H1 (cell line): ENCODE measurements at regions not wholly inside any gene's neighbourhood (a gene's known extent, or its start where the extent isn't known, plus 50 kb on each side); places are given as distances from the start of the nearest gene placed in this dataset.

Experiments used
- CTCF ChIA-PET: fragments of 300-600 bp; sonication (Branson Sonifier 250); formaldehyde crosslinking; loops from one replicate; lab custom pipeline; 2021; ENCODE audit not compliant: partially characterized antibody; lab: Charles Lee
- POLR2A ChIA-PET: fragments of 300-600 bp; sonication (Branson Sonifier 250); formaldehyde crosslinking; loops from one replicate; lab custom pipeline; 2021; ENCODE audit warnings: inconsistent platforms; ENCODE audit not compliant: partially characterized antibody; lab: Charles Lee
- DNase-seq, 2 experiments: peaks; one replicate each; pipeline versions ENCODE4 v3.0.0 to v3.0.0-alpha.2; 2010 to 2022; ENCODE audit warnings: low spot score in 2 of 2, low read depth in 1 of 2, mixed read lengths in 1 of 2
- FAIRE-seq: peaks from 2 replicates; lab custom pipeline; 2011; peaks lifted over from hg19 to GRCh38; lab: Jason Lieb, UNC
- H2AFZ ChIP-seq: 2 replicates; pipeline ENCODE4 v1.8.1; 2012; ENCODE audit warnings: low read length, inconsistent platforms
- H2AK5ac ChIP-seq: 2 replicates; pipeline ENCODE4 v1.6.1; 2013; ENCODE audit warnings: low read depth, low read length
- H2BK120ac ChIP-seq: replicated peaks from 2 replicates; pipeline ENCODE3; 2013; ENCODE audit warnings: low read depth, low read length, inconsistent platforms
- H2BK12ac ChIP-seq: 2 replicates; pipeline ENCODE4 v1.6.1; 2013; ENCODE audit warnings: low read depth, low read length
- H2BK15ac ChIP-seq: 2 replicates; pipeline ENCODE4 v1.6.1; 2013; ENCODE audit warnings: low read length
- H2BK20ac ChIP-seq: 2 replicates; pipeline ENCODE4 v1.6.1; 2013; ENCODE audit warnings: low read length
- H2BK5ac ChIP-seq: 2 replicates; pipeline ENCODE4 v1.6.1; 2013; ENCODE audit warnings: low read depth, low read length
- H3K14ac ChIP-seq: 2 replicates; pipeline ENCODE4 v1.6.1; 2013; ENCODE audit warnings: inconsistent platforms; ENCODE audit not compliant: insufficient read length
- H3K18ac ChIP-seq: 2 replicates; pipeline ENCODE4 v1.6.1; 2013; ENCODE audit warnings: low read length; ENCODE audit errors: extremely low read depth
- H3K23ac ChIP-seq: 2 replicates; pipeline ENCODE4 v1.6.1; 2013; ENCODE audit warnings: inconsistent platforms; ENCODE audit not compliant: insufficient read length
- H3K23me2 ChIP-seq: 2 replicates; pipeline ENCODE4 v1.6.1; 2013; ENCODE audit warnings: low read depth, low read length
- H3K27ac ChIP-seq: 2 replicates; pipeline ENCODE4 v1.6.1; 2011; ENCODE audit warnings: low read depth, low read length, inconsistent platforms
- H3K27me3 ChIP-seq, 4 experiments: replicated peaks in 1 of 4; 1 replicate in 1 of 4; 2 replicates in 3 of 4; pipeline versions ENCODE4 v1.6.1 to v1.8.1; 2011 to 2013; ENCODE audit warnings: low read length in 3 of 4, mild to moderate bottlenecking in 3 of 4, inconsistent platforms in 2 of 4, mixed read lengths in 2 of 4, moderate library complexity in 1 of 4; ENCODE audit not compliant: control insufficient read depth in 3 of 4, insufficient read depth in 3 of 4; ENCODE audit errors: extremely low read depth in 1 of 4
- H3K36me3 ChIP-seq, 4 experiments: 2 replicates each; pipeline versions ENCODE4 v1.6.1 to v1.8.1; 2011 to 2013; ENCODE audit warnings: mild to moderate bottlenecking in 4 of 4, low read length in 3 of 4, moderate library complexity in 2 of 4, control low read depth in 1 of 4, inconsistent platforms in 1 of 4; ENCODE audit not compliant: insufficient read depth in 4 of 4, control insufficient read depth in 2 of 4
- H3K4ac ChIP-seq: replicated peaks from 2 replicates; pipeline ENCODE3; 2013; ENCODE audit warnings: low read length, low read depth, mixed read lengths, inconsistent platforms; ENCODE audit not compliant: insufficient read length
- H3K4me1 ChIP-seq, 4 experiments: replicated peaks in 1 of 4; 1 replicate in 1 of 4; 2 replicates in 3 of 4; pipeline versions ENCODE4 v1.6.1 to v1.8.1; 2011 to 2013; ENCODE audit warnings: low read length in 3 of 4, inconsistent platforms in 2 of 4, mixed read lengths in 1 of 4; ENCODE audit not compliant: insufficient read depth in 4 of 4, control insufficient read depth in 3 of 4
- H3K4me2 ChIP-seq, 2 experiments: 2 replicates each; pipeline versions ENCODE4 v1.6.1 to v1.8.1; 2011 to 2013; ENCODE audit warnings: low read depth in 2 of 2, low read length in 2 of 2, control low read depth in 1 of 2, inconsistent platforms in 1 of 2, mild to moderate bottlenecking in 1 of 2; ENCODE audit not compliant: insufficient read depth in 1 of 2
- H3K4me3 ChIP-seq, 4 experiments: fragments of 200-600, 300-600 bp in 1 of 4; sonication (generic), shearing (Covaris generic), sonication (Bioruptor Twin) in 1 of 4; 2 replicates each; pipeline versions ENCODE4 v1.5.1 to v1.8.1; 2011 to 2016; ENCODE audit warnings: low read length in 4 of 4, low read depth in 3 of 4, control low read depth in 2 of 4, inconsistent platforms in 2 of 4, mild to moderate bottlenecking in 2 of 4, mixed read lengths in 1 of 4, moderate library complexity in 1 of 4; ENCODE audit not compliant: insufficient read depth in 2 of 4; ENCODE audit errors: extremely low read depth in 1 of 4
- H3K56ac ChIP-seq: replicated peaks from 2 replicates; pipeline ENCODE3; 2013; ENCODE audit warnings: low read depth, mild to moderate bottlenecking, mixed read lengths, low read length, inconsistent platforms; ENCODE audit not compliant: insufficient read length
- H3K79me1 ChIP-seq: 2 replicates; pipeline ENCODE4 v1.6.1; 2013; ENCODE audit warnings: low read depth, low read length, control low read depth
- H3K79me2 ChIP-seq, 2 experiments: 2 replicates each; pipeline versions ENCODE4 v1.6.1 to v1.8.1; 2012 to 2013; ENCODE audit warnings: low read length in 2 of 2, mild to moderate bottlenecking in 2 of 2, inconsistent platforms in 1 of 2; ENCODE audit not compliant: insufficient read depth in 2 of 2, control insufficient read depth in 1 of 2
- H3K9ac ChIP-seq, 4 experiments: replicated peaks in 1 of 4; 1 replicate in 1 of 4; 2 replicates in 3 of 4; pipeline versions ENCODE4 v1.6.1 to v1.8.1; 2011 to 2013; ENCODE audit warnings: low read depth in 3 of 4, low read length in 3 of 4, control low read depth in 2 of 4, mild to moderate bottlenecking in 2 of 4, moderate library complexity in 2 of 4, inconsistent platforms in 1 of 4; ENCODE audit errors: extremely low read depth in 1 of 4
- H3K9me3 ChIP-seq, 2 experiments: 2 replicates each; pipeline versions ENCODE4 v1.6.1 to v1.8.1; 2012 to 2013; ENCODE audit warnings: mild to moderate bottlenecking in 2 of 2, moderate library complexity in 2 of 2, control low read depth in 1 of 2, inconsistent platforms in 1 of 2, low read depth in 1 of 2, low read length in 1 of 2, mixed read lengths in 1 of 2; ENCODE audit not compliant: insufficient read depth in 2 of 2
- H4K20me1 ChIP-seq, 2 experiments: replicated peaks in 1 of 2; 2 replicates each; pipeline versions ENCODE3 to v1.8.1; 2011 to 2013; ENCODE audit warnings: inconsistent platforms in 2 of 2, low read length in 2 of 2, mild to moderate bottlenecking in 1 of 2; ENCODE audit not compliant: insufficient read depth in 2 of 2, control insufficient read depth in 1 of 2
- H4K5ac ChIP-seq: 2 replicates; pipeline ENCODE4 v1.6.1; 2013; ENCODE audit warnings: low read length, low read depth, mixed read lengths, inconsistent platforms; ENCODE audit not compliant: insufficient read length
- H4K8ac ChIP-seq: 2 replicates; pipeline ENCODE4 v1.8.0; 2013; ENCODE audit warnings: mild to moderate bottlenecking, moderate library complexity, low read length, inconsistent platforms; ENCODE audit not compliant: insufficient read depth; ENCODE audit errors: extremely low read depth
- H4K91ac ChIP-seq: replicated peaks from 2 replicates; pipeline ENCODE3; 2013; ENCODE audit warnings: low read length, mixed read lengths, inconsistent platforms; ENCODE audit not compliant: insufficient read length
- CBX8 ChIP-seq: fragments of 300-800, 300-1000 bp; sonication (generic); IDR thresholded peaks from 2 replicates; pipeline ENCODE4 v1.7.1; 2016; ENCODE audit warnings: low read depth, low read length, borderline replicate concordance
- EP300 ChIP-seq, 2 experiments: IDR thresholded peaks; 1 replicate in 1 of 2; 2 replicates in 1 of 2; pipeline ENCODE4 v1.6.1; 2011 to 2012; ENCODE audit warnings: low read depth in 2 of 2, low read length in 2 of 2, mild to moderate bottlenecking in 2 of 2, borderline replicate concordance in 1 of 2, inconsistent platforms in 1 of 2, moderate library complexity in 1 of 2
- EZH2 ChIP-seq: fragments of 200-600 bp; sonication (generic); IDR thresholded peaks from 2 replicates; pipeline ENCODE4 v1.7.1; 2012; ENCODE audit warnings: low read depth, mild to moderate bottlenecking, moderate library complexity, low read length, inconsistent platforms; ENCODE audit not compliant: severe bottlenecking
- GABPA ChIP-seq: IDR thresholded peaks from 2 replicates; pipeline ENCODE4 v1.6.1; 2011; ENCODE audit warnings: mild to moderate bottlenecking, low read length, moderate library complexity, borderline replicate concordance; ENCODE audit not compliant: insufficient read depth
- HDAC6 ChIP-seq: IDR thresholded peaks from one replicate; pipeline ENCODE4 v1.7.1; 2012; ENCODE audit warnings: low read depth, mild to moderate bottlenecking, inconsistent platforms, low read length, moderate library complexity
- KDM1A ChIP-seq: fragments of 200-600, 300-600 bp; sonication (generic); IDR thresholded peaks from 2 replicates; pipeline ENCODE4 v1.7.1; 2016; ENCODE audit warnings: mild to moderate bottlenecking, low read length, borderline replicate concordance
- KDM4A ChIP-seq: IDR thresholded peaks from one replicate; pipeline ENCODE4 v1.7.1; 2012; ENCODE audit warnings: low read depth, mild to moderate bottlenecking, moderate library complexity, low read length, inconsistent platforms; ENCODE audit not compliant: severe bottlenecking
- POLR2A ChIP-seq, 2 experiments: IDR thresholded peaks; 1 replicate in 1 of 2; 2 replicates in 1 of 2; pipeline ENCODE4 v1.6.1; 2011; ENCODE audit warnings: low read depth in 2 of 2, low read length in 2 of 2, mild to moderate bottlenecking in 2 of 2; ENCODE audit errors: control extremely low read depth in 1 of 2
- POLR2AphosphoS5 ChIP-seq: IDR thresholded peaks from 2 replicates; pipeline ENCODE4 v1.6.1; 2011; ENCODE audit warnings: low read depth, low read length
- RAD21 ChIP-seq, 2 experiments: IDR thresholded peaks in 1 of 2; conservative IDR thresholded peaks in 1 of 2; 2 replicates each; pipeline ENCODE4 v1.6.1; 2011; ENCODE audit warnings: low read depth in 2 of 2, low read length in 2 of 2, improper control_type of control experiment in 1 of 2, inconsistent platforms in 1 of 2, mild to moderate bottlenecking in 1 of 2, moderate library complexity in 1 of 2
- RXRA ChIP-seq: IDR thresholded peaks from 2 replicates; pipeline ENCODE4 v1.6.1; 2011; ENCODE audit warnings: low read depth, mild to moderate bottlenecking, low read length, moderate library complexity; ENCODE audit not compliant: insufficient read depth
- SP4 ChIP-seq: IDR thresholded peaks from 2 replicates; pipeline ENCODE4 v1.6.1; 2012; ENCODE audit warnings: low read length, inconsistent platforms
- TAF1 ChIP-seq: IDR thresholded peaks from 2 replicates; pipeline ENCODE4 v1.6.1; 2011; ENCODE audit warnings: mild to moderate bottlenecking, low read depth, low read length
- TAF7 ChIP-seq: optimal IDR thresholded peaks from 2 replicates; pipeline ENCODE3; 2011; ENCODE audit warnings: low read depth, mild to moderate bottlenecking, inconsistent platforms, low read length, moderate library complexity, borderline replicate concordance
- ZNF274 ChIP-seq: IDR thresholded peaks from 2 replicates; pipeline ENCODE4 v1.7.0; 2012; ENCODE audit warnings: low read length, borderline replicate concordance; ENCODE audit errors: extremely low read depth
- WGBS, 2 experiments: shearing (Covaris generic) in 1 of 2; methylation state at CpG; one replicate each; pipeline versions ENCODE4 v1.1.6 to v1.1.7; 2013 to 2015; ENCODE audit warnings: low lambda C conversion rate in 2 of 2, mixed read lengths in 2 of 2, inconsistent platforms in 1 of 2, low coverage in 1 of 2, missing lambda C conversion rate in 1 of 2; ENCODE audit not compliant: insufficient replicate concordance in 2 of 2, insufficient coverage in 1 of 2, insufficient read length in 1 of 2; ENCODE audit errors: extremely low coverage in 1 of 2, missing lambda C conversion rate in 1 of 2; 5-methylcytosine and 5-hydroxymethylcytosine counted together

DNA sequence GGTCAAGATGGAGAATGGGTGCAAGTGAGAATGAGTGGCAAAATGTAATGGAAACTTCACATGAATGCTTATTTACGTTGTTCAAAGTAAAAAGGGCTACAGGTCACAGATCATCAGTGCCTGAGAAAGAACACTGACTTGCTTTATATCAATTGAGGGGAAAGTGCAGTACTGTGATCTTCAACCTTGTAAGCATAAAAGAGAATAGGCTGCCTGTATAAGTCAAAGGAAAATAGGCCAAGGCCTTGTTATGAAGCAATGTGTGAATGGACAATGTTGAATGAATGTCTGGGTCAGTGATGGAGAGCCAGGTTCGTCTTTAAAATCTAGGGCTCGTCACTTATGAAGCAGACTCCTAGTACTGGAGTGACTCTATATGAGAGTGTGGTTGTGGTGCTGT, 158.6 kb upstream of the NT5E start:
- H3K56ac ChIP-seq: no peak overlapping the region
- H2AFZ ChIP-seq: no peak overlapping the region
- H3K79me2 ChIP-seq: no peaks in the 10 kb centered on the region
- no peak overlapping the region for H3K4me2 ChIP-seq
- no peak for FAIRE-seq
- H3K14ac ChIP-seq: no peak overlapping the region
- H3K9me3 ChIP-seq: peaks cover 0 to 5% of the 10 kb centered on the region in 2 experiments; a peak in 1 of 4 replicates
- no peak overlapping the region for H3K23ac ChIP-seq
- no peak overlapping the region for H4K5ac ChIP-seq
- ChIA-PET POLR2A (no interaction called here), CTCF (no interaction called here)
- no peak overlapping the region for H3K4ac ChIP-seq
- DNase-seq: no peak
- no peak overlapping the region for H4K8ac ChIP-seq
- no peaks in the 10 kb centered on the region for H4K20me1 ChIP-seq
- no peaks in the 10 kb centered on the region for H3K23me2 ChIP-seq
- H2BK15ac ChIP-seq: no peak overlapping the region
- H3K4me3 ChIP-seq: no peak overlapping the region
- no peaks in the 10 kb centered on the region for H3K4me1 ChIP-seq
- H3K18ac ChIP-seq: no peak overlapping the region
- H2BK20ac ChIP-seq: no peak overlapping the region
- no peak overlapping the region for H3K9ac ChIP-seq
- no peaks in the 10 kb centered on the region for H3K27me3 ChIP-seq
- 92% methylated on average over 3 of the region's 3 CpGs; no CpG with 5 or more reads in 1 of the 2 experiments for WGBS, 2 experiments
- H2BK120ac ChIP-seq: no peak overlapping the region
- no peaks in the 10 kb centered on the region for H3K79me1 ChIP-seq
- no peak overlapping the region for H2AK5ac ChIP-seq
- no peak overlapping the region for H4K91ac ChIP-seq
- H2BK12ac ChIP-seq: no peak overlapping the region
- no peak overlapping the region for H3K27ac ChIP-seq
- H3K36me3 ChIP-seq: no peaks in the 10 kb centered on the region
- H2BK5ac ChIP-seq: no peak overlapping the region
- TF ChIP-seq EZH2 (no peak), POLR2A (IDR thresholded peaks at IDR 0.05; ENCODE audit: control extremely low read depth in 1 of 2, low read depth in 2 of 2, low read length in 2 of 2) (no peak), ZNF274 (no peak), TAF1 (no peak), RAD21 (IDR thresholded peaks at IDR 0.05 in 1 of 2, conservative IDR thresholded peaks at IDR 0.05 in 1 of 2; ENCODE audit: low read depth in 2 of 2, low read length in 2 of 2) (no peak), CBX8 (no peak), KDM1A (no peak), TAF7 (no peak), POLR2AphosphoS5 (no peak), HDAC6 (no peak), KDM4A (no peak), SP4 (no peak), GABPA (no peak), RXRA (no peak), EP300 (IDR thresholded peaks at IDR 0.05; ENCODE audit: borderline replicate concordance in 1 of 2, low read depth in 2 of 2, low read length in 2 of 2) (no peak)
